LNCAP (cell line): ENCODE measurements at regions not wholly inside any gene's neighbourhood (a gene's known extent, or its start where the extent isn't known, plus 50 kb on each side); places are given as distances from the start of the nearest gene placed in this dataset.

Experiments
- TF ChIP-seq, protein P1 (sequence below): fragments of 450-650 bp; IDR thresholded peaks from 2 replicates; pipeline ENCODE4 v1.5.1; 2017; ENCODE audit warnings: mild to moderate bottlenecking

DNA sequence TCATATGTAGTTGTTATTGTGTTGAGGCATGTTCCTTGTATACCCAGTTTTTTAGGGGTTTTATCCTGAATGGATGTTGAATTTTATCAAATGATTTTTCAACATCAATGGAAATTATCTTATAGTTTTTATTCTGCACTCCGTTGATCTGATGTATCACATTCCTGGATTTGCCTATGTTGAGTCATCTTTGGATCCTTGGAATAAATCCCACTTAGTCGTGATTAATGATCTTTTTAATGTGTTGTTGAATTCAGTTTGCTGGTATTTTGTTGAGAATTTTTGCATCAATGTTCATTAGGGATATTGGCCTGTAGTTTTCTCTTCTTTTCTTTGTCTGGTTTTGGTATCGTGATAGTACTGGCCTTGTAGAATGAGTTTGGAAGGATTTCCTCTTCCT lies 648.6 kb upstream of the GRM3 start:
- TF ChIP-seq, protein P1, sequence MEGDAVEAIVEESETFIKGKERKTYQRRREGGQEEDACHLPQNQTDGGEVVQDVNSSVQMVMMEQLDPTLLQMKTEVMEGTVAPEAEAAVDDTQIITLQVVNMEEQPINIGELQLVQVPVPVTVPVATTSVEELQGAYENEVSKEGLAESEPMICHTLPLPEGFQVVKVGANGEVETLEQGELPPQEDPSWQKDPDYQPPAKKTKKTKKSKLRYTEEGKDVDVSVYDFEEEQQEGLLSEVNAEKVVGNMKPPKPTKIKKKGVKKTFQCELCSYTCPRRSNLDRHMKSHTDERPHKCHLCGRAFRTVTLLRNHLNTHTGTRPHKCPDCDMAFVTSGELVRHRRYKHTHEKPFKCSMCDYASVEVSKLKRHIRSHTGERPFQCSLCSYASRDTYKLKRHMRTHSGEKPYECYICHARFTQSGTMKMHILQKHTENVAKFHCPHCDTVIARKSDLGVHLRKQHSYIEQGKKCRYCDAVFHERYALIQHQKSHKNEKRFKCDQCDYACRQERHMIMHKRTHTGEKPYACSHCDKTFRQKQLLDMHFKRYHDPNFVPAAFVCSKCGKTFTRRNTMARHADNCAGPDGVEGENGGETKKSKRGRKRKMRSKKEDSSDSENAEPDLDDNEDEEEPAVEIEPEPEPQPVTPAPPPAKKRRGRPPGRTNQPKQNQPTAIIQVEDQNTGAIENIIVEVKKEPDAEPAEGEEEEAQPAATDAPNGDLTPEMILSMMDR, result no peak

DNA sequence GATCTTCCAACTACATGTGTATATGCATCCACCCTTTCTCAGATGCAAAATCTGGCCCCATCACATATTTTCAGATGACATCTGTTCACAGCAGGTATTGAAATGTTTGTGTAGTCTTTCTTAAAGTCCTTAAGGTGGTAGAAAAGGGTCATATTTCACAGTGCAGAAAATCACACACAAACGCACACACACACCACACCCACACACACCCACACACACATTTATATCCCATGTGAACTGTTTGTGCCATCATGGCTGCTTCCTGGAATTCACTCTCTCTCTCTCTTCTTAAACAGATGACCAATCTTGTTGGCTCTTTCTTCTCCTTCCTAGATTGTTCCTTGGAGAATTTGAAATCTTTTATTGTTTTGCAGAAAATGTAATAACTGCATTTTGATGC lies 663.0 kb upstream of the GRM3 start:
- TF ChIP-seq, protein P1, result no peak

DNA sequence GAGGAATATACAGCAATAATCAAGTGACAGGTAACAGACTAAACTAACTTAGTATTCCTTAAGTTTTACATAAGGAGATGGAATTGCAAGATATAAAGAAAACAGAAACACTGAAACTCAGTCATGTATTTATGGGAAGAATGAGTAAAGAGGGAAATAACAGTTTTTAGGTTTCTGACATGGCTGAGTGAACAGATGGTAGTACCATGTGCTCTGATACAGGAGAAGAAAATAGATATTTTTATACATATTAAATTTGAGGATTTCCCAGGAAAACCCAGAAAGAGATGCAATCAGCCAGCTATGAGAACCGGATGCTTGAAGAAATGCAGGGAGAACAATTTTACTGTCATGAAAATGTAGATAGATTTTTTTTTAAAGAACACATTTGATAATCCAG lies 669.5 kb upstream of the GRM3 start:
- TF ChIP-seq, protein P1, result no peak

DNA sequence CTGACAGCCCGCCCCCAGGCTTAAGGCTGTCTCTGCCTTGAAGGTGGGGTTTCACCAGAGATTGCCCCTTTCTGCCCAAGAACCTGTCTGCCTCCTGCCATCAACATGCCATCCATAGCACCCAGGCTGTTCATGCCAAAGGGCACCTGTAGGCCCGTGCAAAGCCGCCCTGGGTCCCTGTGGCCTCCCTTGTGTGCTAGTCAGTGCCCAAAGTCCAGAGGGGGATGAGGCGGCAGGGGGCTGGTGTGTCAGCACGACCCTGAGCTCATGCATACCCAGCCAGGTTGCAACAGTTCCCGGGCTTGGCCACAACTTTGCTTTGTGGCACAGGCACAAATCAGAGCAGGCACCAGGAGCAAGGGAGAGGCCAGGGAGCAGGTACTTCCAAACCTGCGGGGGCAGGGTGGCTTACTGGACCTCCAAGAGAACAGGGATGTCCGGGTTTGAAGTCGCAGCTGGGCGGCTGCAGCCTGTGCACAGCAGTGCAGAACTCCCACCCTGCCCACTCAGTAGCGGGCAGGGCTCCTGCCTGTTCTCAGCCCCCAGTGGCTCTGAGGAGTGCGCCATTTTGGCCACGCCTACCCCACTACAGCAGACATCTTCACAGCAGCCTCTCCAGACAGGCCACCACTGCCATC lies 671.1 kb upstream of the GRM3 start:
- TF ChIP-seq, protein P1, result no peak

DNA sequence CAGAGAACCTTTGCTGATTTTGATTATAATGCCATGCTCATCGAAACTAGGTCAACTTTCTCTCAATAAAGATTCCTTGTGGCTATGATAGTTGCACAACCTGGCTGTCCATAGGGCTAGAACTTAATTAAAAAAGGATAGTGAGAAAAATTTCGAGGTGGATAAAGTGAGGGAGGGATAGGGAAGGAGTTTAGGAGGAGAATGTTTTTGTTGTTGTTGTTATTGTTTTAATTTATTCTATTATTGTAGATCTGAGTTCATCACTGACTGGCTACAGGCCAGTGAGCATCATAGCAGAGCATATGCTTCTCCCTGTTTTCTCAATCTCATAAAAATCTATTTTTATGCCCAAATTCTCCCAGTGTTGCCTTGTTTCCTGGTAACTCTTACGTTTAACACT lies 688.7 kb upstream of the GRM3 start:
- TF ChIP-seq, protein P1, result no peak

DNA sequence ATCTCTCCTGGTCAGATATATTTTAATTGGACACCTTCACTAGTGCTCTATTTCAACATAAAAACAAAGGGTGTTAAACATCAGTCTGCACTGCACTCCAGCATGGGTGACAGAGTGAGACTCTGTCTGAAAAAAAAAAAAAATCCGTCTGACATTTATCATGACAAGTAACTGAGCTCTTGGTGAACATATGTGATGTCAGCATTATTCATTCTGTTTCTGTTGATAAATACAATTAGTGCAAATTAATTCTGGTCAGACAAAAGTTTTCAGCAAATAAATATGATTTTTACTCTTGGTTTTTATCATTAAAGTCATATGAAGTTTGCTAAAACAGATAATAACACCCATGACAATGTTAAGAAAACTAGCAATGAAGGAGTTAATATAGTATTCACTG lies 692.8 kb upstream of the GRM3 start:
- TF ChIP-seq, protein P1, result no peak

DNA sequence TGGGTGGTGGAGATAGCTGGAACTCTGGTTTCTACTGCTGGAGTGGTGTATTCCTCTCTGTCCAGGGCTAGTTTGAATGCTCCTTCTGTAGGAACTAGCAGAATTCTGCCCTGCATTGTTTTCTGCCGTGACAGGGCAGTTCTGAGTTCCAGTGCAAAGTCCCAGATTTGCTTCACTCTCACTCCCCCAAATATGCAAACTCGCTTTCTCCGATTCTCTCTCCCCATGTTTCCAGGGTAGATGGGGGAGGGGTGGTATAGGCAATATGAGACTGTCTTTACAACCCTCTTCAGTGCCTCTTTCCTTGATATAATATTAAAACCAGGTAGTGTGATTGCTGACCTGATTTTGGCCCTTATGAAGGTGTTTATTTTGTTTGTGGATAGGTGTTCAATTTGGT lies 693.3 kb upstream of the GRM3 start:
- TF ChIP-seq, protein P1, result no peak

DNA sequence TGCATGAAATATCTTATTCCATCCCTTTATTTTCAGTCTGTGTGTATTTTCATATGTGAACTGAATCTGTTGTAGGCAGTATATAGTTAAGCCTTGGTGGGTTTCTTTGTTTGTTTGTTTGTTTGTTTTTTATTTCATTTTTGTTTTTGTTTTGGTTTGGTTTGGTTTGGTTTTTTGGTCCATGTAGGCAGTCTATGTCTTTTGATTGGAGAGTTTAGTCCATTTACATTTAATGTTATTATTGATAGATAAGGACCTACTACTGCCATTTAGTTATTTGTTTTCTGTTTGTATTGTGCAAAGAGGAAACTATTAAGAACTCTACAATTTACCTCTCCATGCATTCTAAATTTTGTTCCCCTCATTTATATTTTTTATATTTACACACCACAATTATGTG lies 695.9 kb upstream of the GRM3 start:
- TF ChIP-seq, protein P1, result no peak
